ENCODE measurements at regions not wholly inside any gene's neighbourhood (a gene's known extent, or its start where the extent isn't known, plus 50 kb on each side); places are given as distances from the start of the nearest gene placed in this dataset.
A peak's percentile ranks its signal among the peaks of the same experiment; 100 is the strongest.

- TF ChIP-seq, protein P1, sequence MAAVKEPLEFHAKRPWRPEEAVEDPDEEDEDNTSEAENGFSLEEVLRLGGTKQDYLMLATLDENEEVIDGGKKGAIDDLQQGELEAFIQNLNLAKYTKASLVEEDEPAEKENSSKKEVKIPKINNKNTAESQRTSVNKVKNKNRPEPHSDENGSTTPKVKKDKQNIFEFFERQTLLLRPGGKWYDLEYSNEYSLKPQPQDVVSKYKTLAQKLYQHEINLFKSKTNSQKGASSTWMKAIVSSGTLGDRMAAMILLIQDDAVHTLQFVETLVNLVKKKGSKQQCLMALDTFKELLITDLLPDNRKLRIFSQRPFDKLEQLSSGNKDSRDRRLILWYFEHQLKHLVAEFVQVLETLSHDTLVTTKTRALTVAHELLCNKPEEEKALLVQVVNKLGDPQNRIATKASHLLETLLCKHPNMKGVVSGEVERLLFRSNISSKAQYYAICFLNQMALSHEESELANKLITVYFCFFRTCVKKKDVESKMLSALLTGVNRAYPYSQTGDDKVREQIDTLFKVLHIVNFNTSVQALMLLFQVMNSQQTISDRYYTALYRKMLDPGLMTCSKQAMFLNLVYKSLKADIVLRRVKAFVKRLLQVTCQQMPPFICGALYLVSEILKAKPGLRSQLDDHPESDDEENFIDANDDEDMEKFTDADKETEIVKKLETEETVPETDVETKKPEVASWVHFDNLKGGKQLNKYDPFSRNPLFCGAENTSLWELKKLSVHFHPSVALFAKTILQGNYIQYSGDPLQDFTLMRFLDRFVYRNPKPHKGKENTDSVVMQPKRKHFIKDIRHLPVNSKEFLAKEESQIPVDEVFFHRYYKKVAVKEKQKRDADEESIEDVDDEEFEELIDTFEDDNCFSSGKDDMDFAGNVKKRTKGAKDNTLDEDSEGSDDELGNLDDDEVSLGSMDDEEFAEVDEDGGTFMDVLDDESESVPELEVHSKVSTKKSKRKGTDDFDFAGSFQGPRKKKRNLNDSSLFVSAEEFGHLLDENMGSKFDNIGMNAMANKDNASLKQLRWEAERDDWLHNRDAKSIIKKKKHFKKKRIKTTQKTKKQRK (IDR thresholded peaks at IDR 0.05; ENCODE audit: low read length) = no peak
- TF ChIP-seq SCMH1 (CRISPR knock-in tag; IDR thresholded peaks at IDR 0.05; ENCODE audit: borderline replicate concordance) (no peak), HIC2 (CRISPR knock-in tag; IDR thresholded peaks at IDR 0.05; ENCODE audit: low read depth) (no peak), POLR2AphosphoS5 (IDR thresholded peaks at IDR 0.05; ENCODE audit: low read depth, low read length) (no peak), ZNF850 (CRISPR knock-in tag; conservative IDR thresholded peaks at IDR 0.05) (no peak), ZNF337 (CRISPR knock-in tag; IDR thresholded peaks at IDR 0.05; ENCODE audit: borderline replicate concordance, low read depth) (no peak), ZNF713 (CRISPR knock-in tag; IDR thresholded peaks at IDR 0.05) (no peak), ARNT2 (CRISPR knock-in tag; IDR thresholded peaks at IDR 0.05; ENCODE audit: low read depth) (no peak), ZNF367 (CRISPR knock-in tag; IDR thresholded peaks at IDR 0.05; ENCODE audit: borderline replicate concordance) (no peak), ZNF160 (CRISPR knock-in tag; IDR thresholded peaks at IDR 0.05) (no peak), HDAC2 (CRISPR knock-in tag; IDR thresholded peaks at IDR 0.05) (no peak), ERF (CRISPR knock-in tag; IDR thresholded peaks at IDR 0.05) (no peak)
- TF ChIP-seq, protein P2, sequence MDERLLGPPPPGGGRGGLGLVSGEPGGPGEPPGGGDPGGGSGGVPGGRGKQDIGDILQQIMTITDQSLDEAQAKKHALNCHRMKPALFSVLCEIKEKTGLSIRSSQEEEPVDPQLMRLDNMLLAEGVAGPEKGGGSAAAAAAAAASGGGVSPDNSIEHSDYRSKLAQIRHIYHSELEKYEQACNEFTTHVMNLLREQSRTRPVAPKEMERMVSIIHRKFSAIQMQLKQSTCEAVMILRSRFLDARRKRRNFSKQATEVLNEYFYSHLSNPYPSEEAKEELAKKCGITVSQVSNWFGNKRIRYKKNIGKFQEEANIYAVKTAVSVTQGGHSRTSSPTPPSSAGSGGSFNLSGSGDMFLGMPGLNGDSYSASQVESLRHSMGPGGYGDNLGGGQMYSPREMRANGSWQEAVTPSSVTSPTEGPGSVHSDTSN (CRISPR knock-in tag; IDR thresholded peaks at IDR 0.05) = peak; percentile 80
Measured at GRCh38 chr11:32176223-32176934, 85.5 kb downstream of the RCN1 start (continued).
